GM12892 (cell line): ENCODE measurements at regions not wholly inside any gene's neighbourhood (a gene's known extent, or its start where the extent isn't known, plus 50 kb on each side); places are given as distances from the start of the nearest gene placed in this dataset.

ENCODE experiments used
- DNase-seq: peaks from one replicate; pipeline ENCODE4 v3.0.0; 2011; ENCODE audit not compliant: insufficient read length
- FAIRE-seq: peaks from 2 replicates; lab custom pipeline; 2011; peaks lifted over from hg19 to GRCh38; lab: Jason Lieb, UNC
- POLR2A ChIP-seq: IDR thresholded peaks from 2 replicates; pipeline ENCODE4 v1.6.1; 2011; ENCODE audit warnings: low read depth, low read length, control low read depth
- POLR2AphosphoS5 ChIP-seq: IDR thresholded peaks from 2 replicates; pipeline ENCODE4 v1.6.1; 2011; ENCODE audit warnings: low read depth, low read length, control low read depth
- TAF1 ChIP-seq: IDR thresholded peaks from 2 replicates; pipeline ENCODE4 v1.6.1; 2011; ENCODE audit warnings: low read depth, mild to moderate bottlenecking, control low read depth, low read length, borderline replicate concordance

GRCh38 chr5:12825163-12825562 is 920.9 kb upstream of the CTNND2 start:
- no peak for FAIRE-seq
- TF ChIP-seq TAF1 (no peak), POLR2A (no peak), POLR2AphosphoS5 (no peak)
- DNase-seq = no peak

GRCh38 chr5:12805165-12805698 is 901.0 kb upstream of the CTNND2 start:
- TF ChIP-seq POLR2A (no peak), TAF1 (no peak), POLR2AphosphoS5 (no peak)
- DNase-seq (no peak), FAIRE-seq (no peak)

GRCh38 chr5:12799165-12799564 is 894.9 kb upstream of the CTNND2 start:
- FAIRE-seq = no peak
- TF ChIP-seq TAF1 (no peak), POLR2A (no peak), POLR2AphosphoS5 (no peak)

GRCh38 chr5:12795333-12795663 is 891.1 kb upstream of the CTNND2 start:
- TF ChIP-seq POLR2AphosphoS5 (no peak), TAF1 (no peak), POLR2A (no peak)
- FAIRE-seq (no peak), DNase-seq (no peak)

More at GRCh38 chr5:12799165-12799564, 894.9 kb upstream of the CTNND2 start:
- no peak for DNase-seq

GRCh38 chr5:12794476-12795332 is 890.5 kb upstream of the CTNND2 start:
- TF ChIP-seq POLR2AphosphoS5 (no peak), POLR2A (no peak), TAF1 (no peak)
- no peak for FAIRE-seq
- DNase-seq = no peak

- DNase-seq (no peak), FAIRE-seq (no peak)
- TF ChIP-seq TAF1 (no peak), POLR2AphosphoS5 (no peak), POLR2A (no peak)
These were observed 889.1 kb upstream of the CTNND2 start for GRCh38 chr5:12793373-12793772.

- no peak for TF ChIP-seq POLR2A
- no peak for TF ChIP-seq TAF1
- no peak for TF ChIP-seq POLR2AphosphoS5
- no peak for DNase-seq
- no peak for FAIRE-seq
These were observed 876.3 kb upstream of the CTNND2 start for GRCh38 chr5:12780536-12780935.

- no peak for FAIRE-seq
- TF ChIP-seq TAF1 = no peak
- TF ChIP-seq POLR2AphosphoS5 = no peak
- no peak for TF ChIP-seq POLR2A
- DNase-seq = no peak
These were observed 873.1 kb upstream of the CTNND2 start for GRCh38 chr5:12777342-12777741.

GRCh38 chr5:12772276-12772675 is 868.0 kb upstream of the CTNND2 start:
- no peak for FAIRE-seq
- TF ChIP-seq POLR2AphosphoS5 (no peak), TAF1 (no peak), POLR2A (no peak)
- no peak for DNase-seq

- no peak for FAIRE-seq
- no peak for TF ChIP-seq POLR2AphosphoS5
- no peak for TF ChIP-seq POLR2A
- no peak for TF ChIP-seq TAF1
- DNase-seq = no peak
These were observed 855.1 kb upstream of the CTNND2 start for GRCh38 chr5:12759377-12759776.

GRCh38 chr5:12757035-12757434 is 852.8 kb upstream of the CTNND2 start:
- FAIRE-seq = no peak
- no peak for TF ChIP-seq POLR2AphosphoS5
- no peak for TF ChIP-seq POLR2A
- no peak for TF ChIP-seq TAF1
- DNase-seq = no peak

GRCh38 chr5:12745537-12745936 is 841.3 kb upstream of the CTNND2 start:
- TF ChIP-seq POLR2A = no peak
- TF ChIP-seq POLR2AphosphoS5 = no peak
- FAIRE-seq (no peak), DNase-seq (no peak)

- TF ChIP-seq POLR2AphosphoS5 (no peak), TAF1 (no peak), POLR2A (no peak)
- no peak for FAIRE-seq
- DNase-seq = no peak
These were observed 839.3 kb upstream of the CTNND2 start for GRCh38 chr5:12743582-12743981.
